GM23338 (cell line): ENCODE measurements at regions not wholly inside any gene's neighbourhood (a gene's known extent, or its start where the extent isn't known, plus 50 kb on each side); places are given as distances from the start of the nearest gene placed in this dataset.

Source experiments
- ATAC-seq: fragments of 200-7000 bp; cut with Tn5 transposase; 3 replicates; pipeline ENCODE4 v1.9.1; 2020
- DNase-seq: peaks from one replicate; pipeline ENCODE4 v3.0.0-alpha.2; 2015; ENCODE audit warnings: low spot score
- H2AFZ ChIP-seq: fragments of 200-600 bp; sonication (generic); 2 replicates; pipeline ENCODE4 v1.8.0; 2016; ENCODE audit warnings: antibody characterized with exemption, mild to moderate bottlenecking, moderate library complexity
- H3F3A ChIP-seq: fragments of 200-600 bp; sonication (generic); replicated peaks from 2 replicates; pipeline ENCODE4 v1.8.0; 2017; ENCODE audit warnings: antibody characterized with exemption, mixed run types, low read depth
- H3K27ac ChIP-seq: fragments of 200-600 bp; sonication (generic); 2 replicates; pipeline ENCODE4 v1.6.1; 2016; ENCODE audit warnings: low read depth
- H3K27me3 ChIP-seq: fragments of 200-600 bp; sonication (generic); 2 replicates; pipeline ENCODE4 v1.8.0; 2016; ENCODE audit warnings: mild to moderate bottlenecking, mixed run types, moderate library complexity; ENCODE audit not compliant: insufficient read depth
- H3K36me3 ChIP-seq: fragments of 200-600 bp; sonication (generic); 2 replicates; pipeline ENCODE4 v1.8.0; 2016; ENCODE audit warnings: mild to moderate bottlenecking; ENCODE audit not compliant: insufficient read depth
- H3K4me1 ChIP-seq: fragments of 200-600 bp; sonication (generic); 2 replicates; pipeline ENCODE4 v1.8.0; 2016; ENCODE audit warnings: mild to moderate bottlenecking, moderate library complexity; ENCODE audit not compliant: insufficient read depth
- H3K4me2 ChIP-seq: fragments of 200-600 bp; sonication (generic); 2 replicates; pipeline ENCODE4 v1.7.1; 2017; ENCODE audit warnings: mixed run types
- H3K4me3 ChIP-seq: fragments of 200-600 bp; sonication (generic); 2 replicates; pipeline ENCODE4 v1.6.1; 2016; ENCODE audit warnings: mixed run types
- H3K79me2 ChIP-seq: fragments of 200-600 bp; sonication (generic); replicated peaks from 2 replicates; pipeline ENCODE4 v1.8.0; 2017; ENCODE audit warnings: mild to moderate bottlenecking; ENCODE audit not compliant: insufficient read depth
- H3K9me2 ChIP-seq: fragments of 200-600 bp; sonication (generic); 2 replicates; pipeline ENCODE4 v1.8.0; 2017; ENCODE audit not compliant: insufficient read depth
- H4K20me1 ChIP-seq: fragments of 200-600 bp; sonication (generic); replicated peaks from 2 replicates; pipeline ENCODE4 v1.8.0; 2017; ENCODE audit warnings: mild to moderate bottlenecking; ENCODE audit not compliant: insufficient read depth
- H3K27ac Mint-ChIP-seq: 2 replicates; pipeline ENCODE4 v1.8.0; 2020; ENCODE audit warnings: inconsistent platforms, mild to moderate bottlenecking, moderate library complexity, mixed read lengths
- H3K27me3 Mint-ChIP-seq: 3 replicates; pipeline ENCODE4 v1.8.0; 2022; ENCODE audit warnings: low read depth, mild to moderate bottlenecking, moderate library complexity, mixed read lengths, inconsistent platforms; ENCODE audit not compliant: insufficient read depth, poor library complexity
- H3K36me3 Mint-ChIP-seq: 3 replicates; pipeline ENCODE4 v1.8.0; 2021; ENCODE audit warnings: low read depth, mild to moderate bottlenecking, inconsistent platforms, moderate library complexity, mixed read lengths
- H3K4me1 Mint-ChIP-seq: 3 replicates; pipeline ENCODE4 v1.8.0; 2020; ENCODE audit warnings: mild to moderate bottlenecking, inconsistent platforms, mixed read lengths
- H3K4me3 Mint-ChIP-seq: 3 replicates; pipeline ENCODE4 v1.8.0; 2021; ENCODE audit warnings: moderate library complexity, mild to moderate bottlenecking, inconsistent platforms, mixed read lengths
- H3K9me3 Mint-ChIP-seq: 3 replicates; pipeline ENCODE4 v1.8.0; 2020; ENCODE audit warnings: moderate library complexity, mild to moderate bottlenecking, inconsistent platforms, mixed read lengths
- CREB1 ChIP-seq: fragments of 250-450 bp; sonication (Bioruptor Pico); IDR thresholded peaks from 2 replicates; pipeline ENCODE4 v1.5.0; 2020; ENCODE audit warnings: low read depth, mild to moderate bottlenecking, moderate library complexity
- CTCF ChIP-seq, 2 experiments: fragments of 200-600 bp in 1 of 2; sonication (generic) in 1 of 2; conservative IDR thresholded peaks; 2 replicates each; pipeline versions ENCODE4 v1.5.1 to v1.6.1; 2016 to 2017; ENCODE audit warnings: antibody characterized with exemption in 2 of 2, low read depth in 2 of 2, mild to moderate bottlenecking in 2 of 2, moderate library complexity in 1 of 2
- ETS1 ChIP-seq: IDR thresholded peaks from 2 replicates; pipeline ENCODE4 v1.6.1; 2016; ENCODE audit warnings: antibody characterized with exemption
- EZH2 ChIP-seq: fragments of 200-600 bp; sonication (generic); IDR thresholded peaks from one replicate; pipeline ENCODE4 v1.8.0; 2017; ENCODE audit warnings: antibody characterized with exemption, mild to moderate bottlenecking, low read depth; ENCODE audit not compliant: unreplicated experiment
- EZH2phosphoT487 ChIP-seq: fragments of 200-600 bp; sonication (generic); IDR thresholded peaks from one replicate; pipeline ENCODE4 v1.8.1; 2018; ENCODE audit warnings: antibody characterized with exemption; ENCODE audit not compliant: unreplicated experiment
- JUNB ChIP-seq: IDR thresholded peaks from one replicate; pipeline ENCODE4 v1.6.1; 2016; ENCODE audit warnings: antibody characterized with exemption; ENCODE audit not compliant: unreplicated experiment
- NANOG ChIP-seq: IDR thresholded peaks from 2 replicates; pipeline ENCODE4 v1.6.1; 2016; ENCODE audit warnings: antibody characterized with exemption, borderline replicate concordance
- POLR2AphosphoS5 ChIP-seq: IDR thresholded peaks from 2 replicates; pipeline ENCODE4 v1.6.1; 2016; ENCODE audit warnings: antibody characterized with exemption, low read depth
- STAT1 ChIP-seq: IDR thresholded peaks from one replicate; pipeline ENCODE4 v1.6.1; 2016; ENCODE audit warnings: antibody characterized with exemption; ENCODE audit not compliant: unreplicated experiment
- ZNF114 ChIP-seq: fragments of 250-450 bp; sonication (Bioruptor Pico); IDR thresholded peaks from 2 replicates; pipeline ENCODE4 v1.5.0; 2020; ENCODE audit warnings: mild to moderate bottlenecking, moderate library complexity
- TF ChIP-seq, protein P1 (sequence below): IDR thresholded peaks from one replicate; pipeline ENCODE4 v1.6.1; 2018; ENCODE audit warnings: antibody characterized with exemption; ENCODE audit not compliant: unreplicated experiment

DNA sequence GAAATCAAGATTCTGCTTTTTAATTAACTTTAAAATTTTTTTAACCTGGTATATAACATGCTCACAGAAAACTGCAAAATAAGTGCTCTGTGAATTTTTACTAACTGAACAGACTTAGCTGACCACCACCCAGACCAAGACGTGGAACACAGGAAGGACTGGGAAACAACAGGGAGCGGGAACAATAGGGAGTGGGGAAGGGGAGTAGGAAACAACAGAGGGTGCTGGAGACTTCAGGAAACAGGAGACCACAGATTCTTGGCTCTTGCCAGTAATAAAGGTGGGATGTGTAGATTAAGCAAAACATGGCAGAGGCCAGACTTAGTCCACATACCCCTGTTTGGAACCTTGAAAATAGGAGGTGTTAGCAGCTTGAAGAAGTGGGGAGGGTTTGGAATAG, 51.4 kb upstream of the TMCC3 start:
- Mint-ChIP-seq H3K9me3 (no peaks in the 10 kb centered on the region), H3K36me3 (no peaks in the 10 kb centered on the region), H3K4me3 (no peak overlapping the region), H3K27ac (no peak overlapping the region), H3K4me1 (peaks cover 2% of the 10 kb centered on the region; the same call in 2 of the 3 replicates), H3K27me3 (no peaks in the 10 kb centered on the region)
- Histone ChIP-seq H3K4me3 (no peak overlapping the region), H3K27ac (no peak overlapping the region), H4K20me1 (0 out of 2 replicates have a peak, but pooled peaks cover 3% of the 10 kb centered on the region), H3K79me2 (no peaks in the 10 kb centered on the region), H3K36me3 (no peaks in the 10 kb centered on the region), H3K27me3 (no peaks in the 10 kb centered on the region), H2AFZ (no peak overlapping the region), H3F3A (no peaks in the 10 kb centered on the region), H3K9me2 (no peaks in the 10 kb centered on the region), H3K4me2 (no peak overlapping the region), H3K4me1 (no peaks in the 10 kb centered on the region)
- no peak for DNase-seq
- TF ChIP-seq STAT1 (no peak), ETS1 (no peak), EZH2phosphoT487 (no peak), ZNF114 (no peak)
- no peak; the same call in 2 of the 3 replicates for ATAC-seq

- Histone ChIP-seq H3F3A (no peaks in the 10 kb centered on the region), H2AFZ (no peak overlapping the region), H3K9me2 (0 out of 2 replicates have a peak, but pooled peaks cover 2% of the 10 kb centered on the region), H3K36me3 (no peaks in the 10 kb centered on the region), H3K4me3 (no peak overlapping the region), H3K27me3 (no peaks in the 10 kb centered on the region), H3K4me1 (no peaks in the 10 kb centered on the region), H3K27ac (no peak overlapping the region), H3K4me2 (no peak overlapping the region), H3K79me2 (no peaks in the 10 kb centered on the region), H4K20me1 (0 out of 2 replicates have a peak, but pooled peaks cover 3% of the 10 kb centered on the region)
- no peaks in the 10 kb centered on the region for H3K36me3 Mint-ChIP-seq
- ATAC-seq, result no peak
- no peak for DNase-seq
- no peaks in the 10 kb centered on the region for H3K9me3 Mint-ChIP-seq
- no peak overlapping the region for H3K27ac Mint-ChIP-seq
- no peaks in the 10 kb centered on the region for H3K27me3 Mint-ChIP-seq
- H3K4me1 Mint-ChIP-seq, result peaks cover 2% of the 10 kb centered on the region; the same call in 2 of the 3 replicates
- H3K4me3 Mint-ChIP-seq, result no peak overlapping the region
- no peak for TF ChIP-seq STAT1
- no peak for TF ChIP-seq EZH2
- TF ChIP-seq ETS1, result no peak
- TF ChIP-seq POLR2AphosphoS5, result no peak
- TF ChIP-seq CREB1 (CRISPR knock-in tag), result no peak
- no peak for TF ChIP-seq NANOG
- no peak for TF ChIP-seq EZH2phosphoT487
- TF ChIP-seq JUNB, result no peak
- TF ChIP-seq, protein P1, sequence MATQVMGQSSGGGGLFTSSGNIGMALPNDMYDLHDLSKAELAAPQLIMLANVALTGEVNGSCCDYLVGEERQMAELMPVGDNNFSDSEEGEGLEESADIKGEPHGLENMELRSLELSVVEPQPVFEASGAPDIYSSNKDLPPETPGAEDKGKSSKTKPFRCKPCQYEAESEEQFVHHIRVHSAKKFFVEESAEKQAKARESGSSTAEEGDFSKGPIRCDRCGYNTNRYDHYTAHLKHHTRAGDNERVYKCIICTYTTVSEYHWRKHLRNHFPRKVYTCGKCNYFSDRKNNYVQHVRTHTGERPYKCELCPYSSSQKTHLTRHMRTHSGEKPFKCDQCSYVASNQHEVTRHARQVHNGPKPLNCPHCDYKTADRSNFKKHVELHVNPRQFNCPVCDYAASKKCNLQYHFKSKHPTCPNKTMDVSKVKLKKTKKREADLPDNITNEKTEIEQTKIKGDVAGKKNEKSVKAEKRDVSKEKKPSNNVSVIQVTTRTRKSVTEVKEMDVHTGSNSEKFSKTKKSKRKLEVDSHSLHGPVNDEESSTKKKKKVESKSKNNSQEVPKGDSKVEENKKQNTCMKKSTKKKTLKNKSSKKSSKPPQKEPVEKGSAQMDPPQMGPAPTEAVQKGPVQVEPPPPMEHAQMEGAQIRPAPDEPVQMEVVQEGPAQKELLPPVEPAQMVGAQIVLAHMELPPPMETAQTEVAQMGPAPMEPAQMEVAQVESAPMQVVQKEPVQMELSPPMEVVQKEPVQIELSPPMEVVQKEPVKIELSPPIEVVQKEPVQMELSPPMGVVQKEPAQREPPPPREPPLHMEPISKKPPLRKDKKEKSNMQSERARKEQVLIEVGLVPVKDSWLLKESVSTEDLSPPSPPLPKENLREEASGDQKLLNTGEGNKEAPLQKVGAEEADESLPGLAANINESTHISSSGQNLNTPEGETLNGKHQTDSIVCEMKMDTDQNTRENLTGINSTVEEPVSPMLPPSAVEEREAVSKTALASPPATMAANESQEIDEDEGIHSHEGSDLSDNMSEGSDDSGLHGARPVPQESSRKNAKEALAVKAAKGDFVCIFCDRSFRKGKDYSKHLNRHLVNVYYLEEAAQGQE, result no peak
- TF ChIP-seq CTCF (conservative IDR thresholded peaks at IDR 0.05; ENCODE audit: low read depth in 2 of 2), result no peak
- no peak for TF ChIP-seq ZNF114
These were observed 50.3 kb upstream of the TMCC3 start for GRCh38 chr12:94700662-94701061.
